ENCODE measurements at regions not wholly inside any gene's neighbourhood (a gene's known extent, or its start where the extent isn't known, plus 50 kb on each side); places are given as distances from the start of the nearest gene placed in this dataset.

DNA sequence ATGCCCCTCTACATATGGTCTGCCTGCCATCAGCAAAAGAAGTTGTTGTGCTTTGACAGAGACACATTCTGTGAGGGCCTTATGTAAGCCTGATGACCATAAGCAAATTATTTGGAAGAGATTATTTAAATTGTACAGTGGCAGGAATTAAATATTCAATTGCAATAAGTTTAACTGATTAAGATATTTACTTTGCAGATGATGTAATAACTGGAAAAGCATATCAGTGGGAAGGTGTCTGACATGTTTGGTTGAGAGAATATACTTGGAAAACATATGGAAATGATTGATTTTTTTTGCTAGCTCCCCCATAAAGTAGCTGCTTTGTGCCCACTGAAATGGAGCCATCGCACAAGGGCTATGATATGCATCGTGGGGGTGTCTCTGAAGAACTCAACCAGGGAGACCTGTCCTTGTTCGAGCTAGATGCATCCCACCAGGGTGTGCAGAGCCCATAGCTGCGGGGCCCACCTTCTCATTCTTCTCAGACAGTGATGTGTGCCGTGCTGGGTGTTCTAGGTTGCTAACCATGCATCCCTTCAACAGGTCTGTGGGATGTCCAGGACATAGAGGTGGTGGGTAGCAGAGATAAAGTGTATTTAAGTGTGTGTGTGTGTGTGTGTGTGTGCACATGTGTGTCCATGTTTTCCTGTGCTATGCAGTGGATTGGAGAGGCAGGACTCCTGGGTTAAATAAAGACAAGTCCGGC, 90.4 kb upstream of the PARD3B start:
- no peak for DNase-seq (ENCODE audit: extremely low read depth in 1 of 2, low read depth in 1 of 2)

DNA sequence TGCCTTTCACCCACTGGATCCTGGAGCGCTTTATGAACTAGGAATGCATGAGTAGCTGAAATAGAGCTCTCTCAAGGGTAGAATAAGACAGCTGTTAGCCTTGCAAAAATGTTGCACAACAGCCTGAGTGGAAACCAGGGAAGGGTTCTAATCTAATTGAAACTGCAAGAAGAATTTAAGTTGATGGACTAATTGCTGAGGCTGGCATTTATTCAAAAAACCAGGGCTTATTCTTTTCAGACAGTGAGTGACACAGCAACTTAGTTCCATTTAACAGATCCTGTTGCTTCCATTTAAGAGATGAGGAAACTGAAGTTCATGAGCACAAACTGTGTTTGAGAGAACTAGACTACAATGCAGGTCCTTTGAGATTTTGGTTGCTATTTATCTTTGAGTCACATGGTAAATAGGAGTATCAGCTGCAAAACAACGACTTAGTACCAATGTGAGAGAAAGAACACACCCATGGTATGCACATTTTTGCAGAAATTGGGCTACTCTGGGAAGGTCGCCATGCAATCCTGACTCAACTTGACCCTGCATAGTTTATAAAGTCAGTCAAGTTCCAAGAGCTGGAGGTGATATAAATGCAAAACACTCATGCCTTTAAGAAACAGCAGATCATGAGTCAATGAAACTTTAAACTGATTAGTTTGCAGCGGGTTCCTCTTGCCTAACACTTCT, 76.4 kb upstream of the PARD3B start:
- DNase-seq (ENCODE audit: extremely low read depth in 1 of 2, low read depth in 1 of 2): no peak

DNA sequence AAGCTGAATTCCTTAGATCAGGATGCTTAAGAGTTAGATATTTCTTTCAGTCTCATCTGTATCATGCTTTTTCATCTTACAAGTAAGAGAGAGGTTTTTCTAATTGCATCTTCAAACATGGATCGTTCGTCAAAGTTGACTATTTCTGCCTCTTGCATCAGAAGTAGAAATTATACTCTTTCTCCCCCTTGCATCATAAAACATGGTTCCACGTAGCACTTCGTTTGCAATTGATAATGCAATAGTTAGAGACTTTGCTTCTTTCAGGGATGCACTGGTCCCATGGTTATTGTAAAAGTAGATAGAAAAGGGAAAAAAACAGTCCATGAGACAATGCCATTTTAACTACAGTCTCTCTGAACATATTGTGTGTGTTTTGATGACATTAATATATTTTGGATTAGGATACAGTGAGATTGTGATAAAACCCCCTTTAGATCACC, 75.1 kb upstream of the PARD3B start:
- no peak for DNase-seq (ENCODE audit: extremely low read depth in 1 of 2, low read depth in 1 of 2)

DNA sequence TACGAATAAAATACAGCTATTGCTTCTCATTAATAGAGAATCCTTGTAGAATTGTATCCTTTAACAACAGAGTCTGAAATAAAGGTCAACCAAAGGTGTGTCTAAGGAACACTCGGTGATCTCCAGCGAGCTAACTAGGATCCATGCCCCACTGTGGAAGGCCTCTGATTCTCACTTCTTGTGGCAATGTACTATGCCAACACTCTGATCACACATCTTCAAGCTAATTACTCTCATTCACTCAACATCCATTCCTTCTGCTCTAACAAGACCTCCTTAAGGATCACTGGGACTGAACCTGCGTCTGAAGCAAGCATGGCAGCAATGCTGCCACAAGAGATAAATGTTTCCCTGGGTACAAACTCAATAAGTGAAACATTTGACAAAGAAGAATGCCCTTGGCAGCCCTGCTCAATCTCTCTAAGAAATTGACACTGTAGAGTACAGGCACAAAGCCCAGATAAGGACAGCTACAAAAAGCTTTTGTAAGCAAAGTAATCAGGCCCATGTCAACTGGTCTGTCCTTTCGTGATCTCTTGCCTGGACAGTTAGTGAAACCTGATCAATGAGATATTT, 74.6 kb upstream of the PARD3B start:
- no peak for DNase-seq (ENCODE audit: extremely low read depth in 1 of 2, low read depth in 1 of 2)

DNA sequence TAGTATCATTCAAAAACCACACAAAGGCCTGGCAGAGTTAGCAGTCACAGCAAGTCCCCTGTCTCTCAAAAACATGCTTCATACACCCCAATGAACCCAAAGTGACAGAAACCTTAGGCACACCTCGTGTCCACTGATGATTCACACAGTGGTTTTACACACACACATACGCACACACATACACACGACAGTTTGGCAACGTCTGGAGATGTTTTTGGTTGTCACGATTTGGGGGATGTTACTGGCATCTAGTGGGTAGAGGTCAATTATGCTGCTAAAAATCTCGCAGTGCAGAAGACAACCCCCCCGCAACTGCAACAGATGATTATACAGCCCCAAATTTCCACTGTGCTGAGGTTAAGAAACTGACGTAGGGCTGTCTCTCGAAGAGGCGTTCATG, 72.9 kb upstream of the PARD3B start:
- DNase-seq (ENCODE audit: extremely low read depth in 1 of 2, low read depth in 1 of 2): no peak

DNA sequence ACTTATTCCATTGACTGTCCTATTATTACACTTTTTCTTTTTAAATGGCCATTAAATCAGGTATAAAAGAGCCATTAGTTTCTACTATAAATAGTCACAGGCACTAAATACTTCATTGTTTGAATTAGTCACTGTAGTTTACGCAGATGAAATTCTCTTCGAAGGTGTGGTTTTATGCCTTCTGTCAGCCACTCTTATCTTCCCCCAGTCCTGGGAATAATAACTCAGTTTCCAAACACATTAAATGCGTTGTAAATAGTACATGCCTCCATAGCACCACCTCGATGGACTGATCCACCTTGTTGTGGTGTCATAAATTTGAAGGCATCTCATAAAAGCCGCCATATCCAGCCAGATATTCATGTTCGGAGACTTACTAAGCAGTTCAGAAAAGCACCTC, 72.1 kb upstream of the PARD3B start:
- no peak for DNase-seq (ENCODE audit: extremely low read depth in 1 of 2, low read depth in 1 of 2)

DNA sequence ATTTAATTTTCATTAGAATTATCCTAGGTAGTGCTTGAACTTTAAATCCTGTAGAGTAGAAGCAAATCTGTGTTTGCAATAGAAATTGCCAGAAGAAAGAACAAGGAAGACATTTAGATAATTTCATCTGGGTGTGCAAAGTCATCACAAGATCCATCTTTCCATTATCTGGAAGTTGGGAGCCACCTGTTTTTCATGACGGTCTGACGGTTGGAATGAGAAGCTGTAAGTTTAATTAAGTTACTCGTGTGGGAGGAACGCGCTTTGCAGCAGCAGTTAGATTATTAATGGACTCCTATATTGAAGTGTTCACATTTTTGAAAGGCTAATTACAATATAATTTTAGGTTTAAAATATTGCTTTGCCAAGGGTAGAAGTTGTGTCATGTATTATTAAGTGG, 69.9 kb upstream of the PARD3B start:
- no peak for DNase-seq (ENCODE audit: extremely low read depth in 1 of 2, low read depth in 1 of 2)

DNA sequence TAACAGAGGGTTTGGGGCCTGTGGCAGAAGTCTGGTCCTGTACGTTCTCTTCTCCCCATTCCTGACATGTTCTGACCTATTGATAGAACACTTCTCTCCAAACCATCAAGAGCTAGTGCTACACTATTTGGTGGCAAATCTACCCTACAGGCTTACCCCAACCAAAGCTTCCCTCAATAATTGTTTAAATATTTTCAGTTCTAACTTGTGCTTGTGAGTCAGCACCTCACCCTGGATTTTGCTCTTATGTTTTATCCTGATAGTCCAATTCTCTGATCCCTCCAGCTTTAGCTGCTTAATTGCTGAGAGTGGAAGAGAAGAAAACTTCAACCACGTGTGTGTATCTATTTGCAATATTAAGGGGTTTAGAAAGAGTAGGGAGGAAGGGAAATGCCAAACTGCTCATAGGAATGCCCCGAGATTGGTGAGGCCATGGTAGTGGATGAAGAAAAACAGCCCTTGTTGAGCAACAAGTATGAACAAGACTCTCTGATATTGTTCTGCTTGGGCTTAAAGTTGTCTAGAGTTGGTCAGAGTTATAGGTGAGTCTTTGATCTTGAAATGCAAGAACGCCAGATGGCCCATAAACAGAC, 67.8 kb upstream of the PARD3B start:
- no peak for DNase-seq (ENCODE audit: extremely low read depth in 1 of 2, low read depth in 1 of 2)

DNA sequence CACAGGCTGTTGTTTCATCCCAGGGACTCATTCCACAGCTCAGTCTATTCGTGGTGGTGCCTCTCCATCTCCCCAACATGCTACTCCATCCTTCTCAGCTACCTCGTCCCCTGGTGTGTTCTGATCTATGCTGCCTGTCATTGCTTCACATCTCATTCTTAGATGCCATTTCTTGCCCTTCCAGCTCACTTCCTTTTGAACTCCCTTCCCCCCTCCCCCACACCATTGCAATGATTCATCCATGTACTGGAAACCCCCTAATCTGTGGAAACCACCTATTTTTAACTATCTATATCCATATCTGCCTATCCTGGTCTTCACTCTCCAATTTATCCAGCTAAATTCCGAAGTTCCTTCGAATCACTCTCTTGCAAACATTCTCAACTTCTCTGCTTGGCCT, 65.7 kb upstream of the PARD3B start:
- no peak for DNase-seq (ENCODE audit: extremely low read depth in 1 of 2, low read depth in 1 of 2)

DNA sequence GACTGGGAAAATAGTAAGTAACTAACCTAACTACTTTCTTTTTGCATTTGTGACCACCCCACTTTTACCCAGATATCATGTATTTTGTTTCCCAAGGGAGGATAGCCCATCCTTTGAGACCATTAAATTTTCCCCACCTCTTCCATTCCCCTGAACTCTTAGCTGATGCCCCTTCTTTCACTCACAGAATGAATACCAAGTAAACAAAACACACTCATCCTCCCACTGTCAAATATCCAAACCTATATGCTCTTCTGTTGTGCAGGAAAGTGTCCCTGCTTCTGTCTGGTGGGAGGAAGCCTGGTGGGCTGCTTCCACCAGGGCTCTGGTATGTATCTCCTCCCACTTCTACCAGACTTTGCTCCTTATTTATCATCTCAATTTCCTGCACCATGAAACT, 64.6 kb upstream of the PARD3B start:
- no peak for DNase-seq (ENCODE audit: extremely low read depth in 1 of 2, low read depth in 1 of 2)

DNA sequence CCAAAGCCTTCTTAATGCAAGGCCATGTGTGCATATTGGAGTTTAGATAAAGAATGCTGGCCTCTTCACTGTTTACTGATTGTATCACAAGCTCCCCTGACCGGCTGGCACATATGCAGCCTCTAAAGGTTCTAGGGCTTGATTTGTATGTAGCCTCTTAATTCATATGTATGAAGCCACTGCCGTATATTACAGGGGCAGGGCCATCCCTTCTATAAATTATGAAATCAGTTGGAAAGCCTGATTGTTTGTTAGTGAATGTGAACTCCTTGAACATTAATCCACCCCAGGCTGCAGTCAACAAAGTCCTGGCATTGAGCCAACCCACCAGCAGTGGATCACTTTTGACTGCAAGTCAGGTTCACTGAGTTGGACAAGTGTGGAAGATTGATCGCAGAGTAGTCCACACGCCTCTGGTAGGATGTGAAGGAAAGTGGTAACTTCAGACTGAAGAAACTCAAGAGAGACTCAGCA, 61.6 kb upstream of the PARD3B start:
- no peak for DNase-seq (ENCODE audit: extremely low read depth in 1 of 2, low read depth in 1 of 2)

DNA sequence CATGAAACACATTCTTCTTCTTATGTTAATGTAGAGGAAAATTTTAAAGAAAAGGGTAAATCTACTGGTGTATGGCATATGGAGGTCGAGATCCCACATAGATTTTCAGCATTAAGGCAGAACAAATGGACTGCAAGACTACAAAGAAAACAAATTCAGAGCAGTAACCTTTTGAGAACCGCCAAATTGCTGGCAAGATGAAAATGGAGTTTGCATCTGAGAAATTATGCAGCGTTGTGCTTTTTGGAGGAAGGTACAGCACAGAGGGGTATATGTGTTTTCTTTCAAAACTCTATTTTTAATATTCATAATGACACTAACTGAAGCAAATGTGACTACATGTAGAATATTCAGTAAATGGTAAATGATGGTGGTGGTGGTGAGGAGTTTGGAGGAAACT, 59.0 kb upstream of the PARD3B start:
- DNase-seq (ENCODE audit: extremely low read depth in 1 of 2, low read depth in 1 of 2): no peak

DNA sequence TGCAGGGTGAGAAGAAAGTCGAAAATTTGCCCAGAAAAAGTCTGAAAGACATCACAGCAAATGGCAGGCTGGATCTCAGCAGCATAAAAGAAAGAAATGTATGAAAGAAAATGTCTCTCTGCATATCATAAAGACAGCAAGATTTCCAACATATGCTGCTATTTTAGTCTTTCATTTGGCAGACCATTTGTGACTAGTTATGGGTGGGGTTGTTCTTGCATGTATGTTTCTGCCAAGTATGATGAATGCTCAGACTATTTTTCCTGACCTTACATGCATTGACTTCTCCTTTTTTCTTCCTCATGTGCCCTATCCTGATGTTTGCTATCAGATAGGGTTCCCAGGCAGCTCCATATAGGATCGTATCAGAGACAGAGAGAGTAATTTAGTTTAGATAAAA, 58.5 kb upstream of the PARD3B start:
- no peak for DNase-seq (ENCODE audit: extremely low read depth in 1 of 2, low read depth in 1 of 2)

DNA sequence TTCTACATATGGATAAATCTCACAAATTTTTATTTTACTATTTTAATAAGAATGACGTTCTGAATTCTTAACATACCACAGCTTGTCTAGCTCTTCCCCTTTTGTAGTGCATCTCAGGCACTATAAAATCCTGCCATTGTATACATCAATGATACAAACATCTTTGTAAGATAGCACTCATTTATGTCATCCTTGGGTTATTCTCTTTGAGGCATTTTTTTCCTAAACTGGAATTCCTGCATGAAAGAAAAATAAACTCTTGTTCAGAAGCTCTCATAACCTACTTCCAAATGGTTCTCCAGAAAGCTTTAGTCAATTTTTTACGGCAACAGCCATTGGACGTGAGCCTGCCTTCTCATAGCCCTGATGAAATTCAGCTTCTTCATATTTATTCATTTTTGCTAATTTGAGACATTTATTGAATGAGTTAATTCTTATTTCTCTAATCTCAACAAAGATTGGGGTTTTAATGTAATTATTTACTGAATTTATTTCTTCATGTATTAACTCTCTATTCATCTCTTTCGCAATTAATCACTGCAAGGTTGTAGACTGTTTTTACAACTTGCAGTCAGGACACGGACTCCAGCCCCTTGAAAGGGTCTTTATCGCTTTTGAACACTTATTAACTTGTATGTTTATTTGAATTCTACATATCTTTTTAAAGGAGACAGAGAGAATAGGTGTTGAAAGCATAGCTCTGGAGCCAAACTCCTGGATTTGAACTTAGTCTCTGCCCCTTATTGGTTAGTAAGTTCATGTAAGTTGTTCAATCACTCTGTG, 57.6 kb upstream of the PARD3B start:
- DNase-seq (ENCODE audit: extremely low read depth in 1 of 2, low read depth in 1 of 2): no peak

DNA sequence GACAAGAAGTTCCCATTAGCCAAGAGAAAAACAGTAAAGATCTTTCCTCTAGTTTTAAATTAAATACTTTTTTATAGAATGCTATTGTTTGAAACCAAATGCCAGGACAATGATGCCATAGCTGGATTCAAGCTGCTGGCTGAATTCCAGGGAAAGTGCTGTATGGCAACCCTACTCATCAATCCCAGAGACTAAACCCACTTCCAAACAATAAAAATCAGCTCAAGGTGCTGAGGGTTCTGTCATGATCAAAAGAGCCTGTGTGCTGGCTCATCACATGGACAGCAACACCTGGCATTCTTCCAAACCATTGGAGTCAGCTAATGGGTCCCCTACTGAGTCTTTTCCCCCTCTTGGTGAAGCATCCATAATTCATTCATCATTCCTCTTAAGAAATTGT, 53.7 kb upstream of the PARD3B start:
- no peak for DNase-seq (ENCODE audit: extremely low read depth in 1 of 2, low read depth in 1 of 2)

DNA sequence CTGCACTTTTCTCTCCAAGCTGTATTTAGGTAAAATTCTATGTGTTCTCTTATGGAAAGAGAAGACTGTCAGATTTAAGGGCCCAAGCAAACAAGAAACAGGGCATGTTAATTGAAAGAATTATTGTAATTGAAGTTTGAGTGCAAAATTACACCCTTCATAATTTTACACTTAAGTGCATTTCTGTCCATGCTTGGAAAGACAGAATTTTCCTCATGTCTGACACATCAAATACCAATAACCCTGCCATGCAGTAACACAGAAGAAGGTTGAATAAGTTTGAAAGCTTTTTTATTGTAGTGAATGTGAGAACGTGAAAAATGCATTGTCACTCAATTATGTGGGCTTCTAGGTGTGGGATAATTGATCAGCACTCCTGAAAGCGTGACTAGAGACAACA, 52.9 kb upstream of the PARD3B start:
- no peak for DNase-seq (ENCODE audit: extremely low read depth in 1 of 2, low read depth in 1 of 2)

DNA sequence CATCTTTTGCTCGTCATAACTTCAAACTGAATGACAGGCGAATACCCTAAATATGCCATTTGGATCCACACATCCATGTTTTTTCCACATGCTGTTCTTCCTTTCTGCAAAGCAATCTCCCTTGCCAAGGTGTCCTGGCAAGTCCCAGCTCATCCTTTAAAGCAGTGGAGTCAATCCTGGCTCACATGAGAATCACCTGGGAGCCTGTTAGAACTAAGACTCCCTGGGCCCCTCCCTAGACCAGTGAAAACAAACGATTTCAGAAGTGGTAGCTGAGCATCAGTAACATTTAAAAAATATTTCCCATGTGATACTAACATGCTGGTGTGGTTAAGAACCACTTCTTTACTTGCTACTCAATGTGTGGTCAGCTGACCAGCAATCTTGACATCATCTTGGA, 50.6 kb upstream of the PARD3B start:
- DNase-seq (ENCODE audit: extremely low read depth in 1 of 2, low read depth in 1 of 2): no peak

DNA sequence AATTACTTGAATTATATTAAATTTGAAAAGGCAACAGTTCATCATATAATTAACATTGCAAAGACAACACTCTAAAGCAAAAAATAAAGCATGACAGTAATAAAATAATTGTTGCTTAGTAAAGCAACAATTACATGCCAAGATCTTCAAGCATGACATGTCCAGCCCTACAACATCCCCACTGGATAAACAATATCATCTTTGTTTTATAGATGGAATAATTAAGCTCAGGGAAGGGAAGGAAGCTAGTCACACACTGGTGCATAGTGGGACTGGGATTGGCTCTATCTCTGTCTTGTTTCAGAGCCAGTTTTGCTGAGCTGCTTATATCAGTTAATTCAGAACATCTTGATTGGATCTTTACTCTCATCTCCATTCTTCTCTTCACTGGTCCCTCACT, 49.9 kb upstream of the PARD3B start:
- DNase-seq (ENCODE audit: extremely low read depth in 1 of 2, low read depth in 1 of 2): no peak
